H1 (cell line): ENCODE measurements at regions not wholly inside any gene's neighbourhood (a gene's known extent, or its start where the extent isn't known, plus 50 kb on each side); places are given as distances from the start of the nearest gene placed in this dataset.

Experiments
- EP300 ChIP-seq, 2 experiments: IDR thresholded peaks; 1 replicate in 1 of 2; 2 replicates in 1 of 2; pipeline ENCODE4 v1.6.1; 2011 to 2012; ENCODE audit warnings: low read depth in 2 of 2, low read length in 2 of 2, mild to moderate bottlenecking in 2 of 2, borderline replicate concordance in 1 of 2, inconsistent platforms in 1 of 2, moderate library complexity in 1 of 2
- GABPA ChIP-seq: IDR thresholded peaks from 2 replicates; pipeline ENCODE4 v1.6.1; 2011; ENCODE audit warnings: mild to moderate bottlenecking, low read length, moderate library complexity, borderline replicate concordance; ENCODE audit not compliant: insufficient read depth
- RAD21 ChIP-seq, 2 experiments: IDR thresholded peaks in 1 of 2; conservative IDR thresholded peaks in 1 of 2; 2 replicates each; pipeline ENCODE4 v1.6.1; 2011; ENCODE audit warnings: low read depth in 2 of 2, low read length in 2 of 2, improper control_type of control experiment in 1 of 2, inconsistent platforms in 1 of 2, mild to moderate bottlenecking in 1 of 2, moderate library complexity in 1 of 2
- TAF7 ChIP-seq: optimal IDR thresholded peaks from 2 replicates; pipeline ENCODE3; 2011; ENCODE audit warnings: low read depth, mild to moderate bottlenecking, inconsistent platforms, low read length, moderate library complexity, borderline replicate concordance
- TEAD4 ChIP-seq: IDR thresholded peaks from 2 replicates; pipeline ENCODE4 v1.6.1; 2012; ENCODE audit warnings: low read depth, low read length, inconsistent platforms, mixed read lengths

DNA sequence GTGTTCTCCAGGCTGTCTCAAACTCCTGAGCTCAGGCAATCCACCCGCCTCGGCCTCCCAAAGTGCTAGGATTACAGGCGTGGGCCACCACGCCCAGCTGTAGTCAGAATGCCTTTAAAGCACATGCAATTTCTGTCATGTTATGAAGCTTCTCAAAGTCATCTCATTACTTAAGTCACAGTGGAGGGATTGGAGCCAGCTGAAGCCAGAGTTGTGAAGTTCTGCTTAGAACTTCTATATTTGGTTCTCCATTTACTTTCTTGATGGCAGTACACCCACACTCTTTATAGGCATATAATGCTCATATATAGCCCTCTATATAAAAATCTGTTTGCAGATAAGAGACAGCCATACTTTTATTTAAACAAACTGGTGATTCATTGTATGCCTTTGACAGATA lies 68.8 kb upstream of the CWC22 start (continued):
- TF ChIP-seq RAD21 (IDR thresholded peaks at IDR 0.05 in 1 of 2, conservative IDR thresholded peaks at IDR 0.05 in 1 of 2; ENCODE audit: low read depth in 2 of 2, low read length in 2 of 2) = no peak
- no peak for TF ChIP-seq EP300 (IDR thresholded peaks at IDR 0.05; ENCODE audit: borderline replicate concordance in 1 of 2, low read depth in 2 of 2, low read length in 2 of 2)
- TF ChIP-seq TEAD4 = no peak
- no peak for TF ChIP-seq GABPA
- TF ChIP-seq TAF7 = no peak
